ENCODE measurements at regions not wholly inside any gene's neighbourhood (a gene's known extent, or its start where the extent isn't known, plus 50 kb on each side); places are given as distances from the start of the nearest gene placed in this dataset.
"Not testable (repeated sequence)": the region's sequence is repeated elsewhere in the genome, so short reads cannot be mapped to it uniquely, and the experiment has no call there.

DNA sequence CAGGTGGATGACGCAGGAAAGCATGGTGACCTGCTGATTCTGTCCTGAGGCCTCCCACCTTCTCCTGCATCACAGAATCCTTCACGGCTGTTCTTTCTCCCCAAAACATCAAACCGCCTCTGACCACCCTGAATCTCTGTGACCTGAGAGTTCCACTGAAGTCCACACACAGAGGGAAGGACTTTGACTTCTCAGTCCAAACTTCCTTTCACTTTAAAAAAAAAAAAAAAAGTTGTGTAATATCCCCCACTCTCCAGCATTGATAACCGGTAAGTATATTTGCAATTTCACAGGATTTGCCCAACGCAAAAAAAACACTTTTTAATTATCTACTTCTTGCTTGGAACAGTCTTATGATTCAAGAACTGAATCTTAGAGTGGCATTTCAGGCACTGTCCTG lies 259.5 kb upstream of the IRS2 start:
- DNase-seq = no peak
- Mint-ChIP-seq H3K4me1 (no peaks in the 10 kb centered on the region), H3K36me3 (no peaks in the 10 kb centered on the region), H3K4me3 (no peak overlapping the region), H3K27me3 (peaks cover 0 to 19% (median 7%) of the 10 kb centered on the region in 5 donors), H3K9me3 (peaks cover 0 to 5% (median 0%) of the 10 kb centered on the region in 11 donors), H3K27ac (no peak overlapping the region)
- CTCF ChIA-PET = no interaction called here
- H3K27me3 ChIP-seq (ENCODE audit: control insufficient read depth in 2 of 2, insufficient read depth in 2 of 2, low read length in 2 of 2) = no peaks in the 10 kb centered on the region
- ATAC-seq = no peak
- intact Hi-C loops (cut with micrococcal nuclease) = no loop called here
- no peaks in the 10 kb centered on the region for H3K9me3 ChIP-seq (ENCODE audit: control insufficient read depth in 2 of 3, low read length in 3 of 3)
- POLR2A ChIA-PET = no interaction called here
- no peak overlapping the region for H3K27ac ChIP-seq (ENCODE audit: low read depth, low read length)
- H3K4me1 ChIP-seq (ENCODE audit: control insufficient read depth in 2 of 2, insufficient read depth in 2 of 2, low read length in 2 of 2) = no peaks in the 10 kb centered on the region
- no peaks in the 10 kb centered on the region for H3K36me3 ChIP-seq (ENCODE audit: control insufficient read depth in 2 of 3, insufficient read depth in 3 of 3, low read length in 3 of 3)
- no peak overlapping the region for H3K4me3 ChIP-seq (ENCODE audit: low read length)

DNA sequence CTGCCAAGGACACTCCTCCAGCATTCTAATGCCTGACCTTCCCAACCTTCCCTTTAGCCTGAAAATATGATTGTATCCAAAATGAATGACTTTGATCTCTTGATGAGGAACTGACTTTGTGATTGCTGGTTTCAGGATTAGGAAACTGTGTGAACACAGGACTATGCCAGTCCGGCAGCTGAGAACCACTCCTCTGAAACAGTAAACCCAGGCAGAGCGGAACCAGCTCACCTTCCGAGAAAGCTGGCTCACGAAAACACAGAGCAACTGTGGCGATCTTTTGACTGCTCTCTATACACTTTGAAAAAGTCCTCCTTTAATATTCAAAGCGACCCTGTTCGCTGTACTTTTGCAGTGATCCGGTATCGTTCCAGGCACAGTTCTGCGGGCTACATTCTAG lies 258.8 kb upstream of the IRS2 start:
- no peak overlapping the region for H3K27ac ChIP-seq (ENCODE audit: low read depth, low read length)
- ATAC-seq (no peak), DNase-seq (no peak)
- CTCF ChIA-PET = no interaction called here
- intact Hi-C loops (cut with micrococcal nuclease) = no loop called here
- no peaks in the 10 kb centered on the region for H3K27me3 ChIP-seq (ENCODE audit: control insufficient read depth in 2 of 2, insufficient read depth in 2 of 2, low read length in 2 of 2)
- POLR2A ChIA-PET = no interaction called here
- Mint-ChIP-seq H3K27me3 (peaks cover 0 to 19% (median 7%) of the 10 kb centered on the region in 5 donors), H3K9me3 (peaks cover 0 to 5% (median 0%) of the 10 kb centered on the region in 11 donors), H3K36me3 (no peaks in the 10 kb centered on the region), H3K4me3 (no peak overlapping the region), H3K27ac (no peak overlapping the region), H3K4me1 (no peaks in the 10 kb centered on the region)
- no peaks in the 10 kb centered on the region for H3K36me3 ChIP-seq (ENCODE audit: control insufficient read depth in 2 of 3, insufficient read depth in 3 of 3, low read length in 3 of 3)
- H3K4me1 ChIP-seq (ENCODE audit: control insufficient read depth in 2 of 2, insufficient read depth in 2 of 2, low read length in 2 of 2) = no peaks in the 10 kb centered on the region
- no peaks in the 10 kb centered on the region for H3K9me3 ChIP-seq (ENCODE audit: control insufficient read depth in 2 of 3, low read length in 3 of 3)
- no peak overlapping the region for H3K4me3 ChIP-seq (ENCODE audit: low read length)

DNA sequence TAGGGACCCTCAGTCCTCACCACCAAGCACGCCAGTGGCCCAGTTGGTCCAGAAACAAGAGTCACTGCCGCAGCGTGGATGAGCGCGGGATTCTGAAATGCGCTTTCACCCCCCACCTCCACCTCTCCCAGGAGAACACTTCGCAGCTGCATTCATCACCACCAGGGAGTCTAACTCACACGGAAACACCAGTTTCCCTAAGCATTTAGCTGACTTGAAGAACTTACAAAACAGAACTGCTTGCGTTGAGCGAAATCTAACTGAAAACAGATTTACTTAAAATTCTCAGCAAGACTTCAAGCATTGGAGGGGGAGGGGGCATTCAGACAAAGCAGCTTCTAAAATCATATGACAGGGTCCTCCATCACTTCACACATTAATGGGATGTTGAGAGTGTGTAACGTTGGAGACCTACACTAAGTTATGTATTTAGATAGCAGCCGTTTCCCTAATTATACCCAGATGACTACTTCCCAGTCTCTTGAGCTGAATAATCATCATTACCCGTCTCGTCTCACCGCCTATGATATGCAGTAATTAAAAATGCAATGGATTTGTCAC lies 258.2 kb upstream of the IRS2 start:
- Mint-ChIP-seq H3K27ac (no peak overlapping the region), H3K4me3 (no peak overlapping the region), H3K27me3 (peaks cover 0 to 19% (median 7%) of the 10 kb centered on the region in 5 donors), H3K9me3 (peaks cover 0 to 5% (median 0%) of the 10 kb centered on the region in 11 donors), H3K4me1 (no peaks in the 10 kb centered on the region), H3K36me3 (no peaks in the 10 kb centered on the region)
- DNase-seq (no peak), ATAC-seq (no peak)
- H3K36me3 ChIP-seq (ENCODE audit: control insufficient read depth in 2 of 3, insufficient read depth in 3 of 3, low read length in 3 of 3) = no peaks in the 10 kb centered on the region
- CTCF ChIA-PET = no interaction called here
- H3K4me1 ChIP-seq (ENCODE audit: control insufficient read depth in 2 of 2, insufficient read depth in 2 of 2, low read length in 2 of 2) = no peaks in the 10 kb centered on the region
- no peaks in the 10 kb centered on the region for H3K27me3 ChIP-seq (ENCODE audit: control insufficient read depth in 2 of 2, insufficient read depth in 2 of 2, low read length in 2 of 2)
- POLR2A ChIA-PET = no interaction called here
- H3K4me3 ChIP-seq (ENCODE audit: low read length) = no peak overlapping the region
- no peaks in the 10 kb centered on the region for H3K9me3 ChIP-seq (ENCODE audit: control insufficient read depth in 2 of 3, low read length in 3 of 3)
- intact Hi-C loops (cut with micrococcal nuclease) = no loop called here
- H3K27ac ChIP-seq (ENCODE audit: low read depth, low read length) = no peak overlapping the region

DNA sequence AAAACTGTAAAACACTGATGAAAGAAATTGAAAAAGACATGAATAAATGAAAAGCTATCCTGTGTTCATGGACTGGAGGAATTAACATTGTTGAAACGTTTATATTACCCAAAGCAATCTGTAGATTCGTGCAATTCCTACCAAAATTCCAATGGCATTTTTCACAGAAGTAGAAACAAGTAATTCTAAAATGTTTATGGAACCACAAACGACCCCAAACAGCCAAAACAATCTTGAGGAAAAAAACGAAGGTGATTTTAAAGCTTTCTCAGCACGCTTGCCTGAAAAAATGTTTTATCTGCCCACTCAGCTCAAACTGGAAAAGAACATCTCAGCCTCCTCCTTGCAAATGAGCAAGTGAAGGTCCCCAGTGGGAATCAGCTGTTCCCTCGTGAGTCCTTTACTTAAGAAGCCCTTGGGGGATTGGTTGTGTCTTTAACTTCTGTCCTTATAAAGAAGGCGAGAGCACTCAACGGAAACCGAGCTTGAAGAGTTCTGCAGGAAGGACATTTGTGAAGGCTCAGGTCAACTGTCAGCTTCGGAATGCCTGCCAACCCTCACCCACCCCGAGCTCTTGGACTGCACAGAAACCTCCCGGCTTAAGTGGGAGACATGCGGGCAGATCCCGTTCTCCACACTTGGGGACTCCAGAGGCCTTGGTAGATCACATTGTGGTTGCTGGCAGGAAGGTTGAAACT lies 256.0 kb upstream of the IRS2 start:
- Histone ChIP-seq H3K4me1 (ENCODE audit: control insufficient read depth in 2 of 2, insufficient read depth in 2 of 2, low read length in 2 of 2) (no peaks in the 10 kb centered on the region), H3K36me3 (ENCODE audit: control insufficient read depth in 2 of 3, insufficient read depth in 3 of 3, low read length in 3 of 3) (no peaks in the 10 kb centered on the region), H3K27me3 (ENCODE audit: control insufficient read depth in 2 of 2, insufficient read depth in 2 of 2, low read length in 2 of 2) (no peaks in the 10 kb centered on the region), H3K27ac (ENCODE audit: low read depth, low read length) (no peak overlapping the region), H3K9me3 (ENCODE audit: control insufficient read depth in 2 of 3, low read length in 3 of 3) (no peaks in the 10 kb centered on the region), H3K4me3 (ENCODE audit: low read length) (no peak overlapping the region)
- no peaks in the 10 kb centered on the region for H3K4me1 Mint-ChIP-seq
- ATAC-seq (no peak), DNase-seq (no peak)
- no peak overlapping the region for H3K4me3 Mint-ChIP-seq
- peaks cover 4 to 19% (median 10%) of the 10 kb centered on the region in 5 donors for H3K27me3 Mint-ChIP-seq
- no peak overlapping the region for H3K27ac Mint-ChIP-seq
- no peaks in the 10 kb centered on the region for H3K36me3 Mint-ChIP-seq
- CTCF ChIA-PET = no interaction called here
- H3K9me3 Mint-ChIP-seq = peaks cover 0 to 6% (median 2%) of the 10 kb centered on the region in 11 donors
- intact Hi-C loops (cut with micrococcal nuclease) = no loop called here
- POLR2A ChIA-PET = no interaction called here

DNA sequence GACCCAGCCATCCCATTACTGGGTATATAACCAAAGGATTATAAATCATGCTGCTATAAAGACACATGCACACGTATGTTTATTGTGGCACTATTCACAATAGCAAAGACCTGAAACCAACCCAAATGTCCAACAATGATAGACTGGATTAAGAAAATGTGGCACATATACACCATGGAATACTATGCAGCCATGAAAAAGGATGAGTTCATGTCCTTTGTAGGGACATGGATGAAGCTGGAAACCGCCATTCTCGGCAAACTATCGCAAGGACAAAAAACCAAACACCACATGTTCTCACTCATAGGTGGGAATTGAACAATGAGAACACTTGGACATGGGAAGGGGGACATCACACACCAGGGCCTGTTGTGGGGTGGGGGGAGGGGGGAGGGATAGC lies 255.3 kb upstream of the IRS2 start:
- POLR2A ChIA-PET; DNase-seq; H3K27me3 ChIP-seq (ENCODE audit: control insufficient read depth in 2 of 2, insufficient read depth in 2 of 2, low read length in 2 of 2); H3K36me3 ChIP-seq (ENCODE audit: control insufficient read depth in 2 of 3, insufficient read depth in 3 of 3, low read length in 3 of 3); H3K4me1 Mint-ChIP-seq; H3K9me3 Mint-ChIP-seq; CTCF ChIA-PET; H3K4me3 ChIP-seq (ENCODE audit: low read length); H3K27ac ChIP-seq (ENCODE audit: low read depth, low read length); H3K36me3 Mint-ChIP-seq; ATAC-seq; intact Hi-C loops (cut with micrococcal nuclease); H3K27ac Mint-ChIP-seq; H3K4me1 ChIP-seq (ENCODE audit: control insufficient read depth in 2 of 2, insufficient read depth in 2 of 2, low read length in 2 of 2); H3K4me3 Mint-ChIP-seq; H3K9me3 ChIP-seq (ENCODE audit: control insufficient read depth in 2 of 3, low read length in 3 of 3): not testable (repeated sequence)
- peaks cover 4 to 20% (median 10%) of the 10 kb centered on the region in 5 donors for H3K27me3 Mint-ChIP-seq

DNA sequence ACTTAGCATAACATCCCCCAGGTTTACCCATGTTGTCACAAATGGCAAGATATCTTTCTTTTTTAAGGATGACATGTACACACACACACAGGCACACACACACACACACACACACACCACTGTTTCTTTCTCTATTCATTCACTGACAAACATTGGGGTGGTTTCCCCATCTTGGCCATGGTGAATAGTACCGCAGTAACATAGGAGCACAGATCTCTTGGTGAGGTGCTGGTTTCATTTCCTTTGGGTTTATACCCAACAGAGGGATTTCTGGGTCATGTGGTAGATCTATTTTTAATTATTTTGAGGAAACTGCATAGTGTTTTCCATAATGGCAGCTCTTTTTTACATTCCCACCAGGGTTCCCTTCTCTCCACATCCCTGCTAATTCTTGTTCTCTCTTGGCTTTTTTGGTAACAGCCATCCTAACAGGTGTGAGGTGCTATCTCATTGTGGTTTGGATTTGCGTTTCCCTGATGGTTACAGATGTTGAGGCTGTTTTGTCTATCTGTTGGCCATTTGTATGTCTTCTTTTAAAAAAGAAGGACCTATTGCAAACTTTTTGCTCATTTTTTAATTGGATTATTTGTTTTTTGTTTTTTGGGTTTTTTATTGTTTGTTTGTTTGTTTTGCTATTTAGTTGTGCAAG lies 251.7 kb upstream of the IRS2 start:
- Mint-ChIP-seq H3K4me3 (no peak overlapping the region), H3K4me1 (no peaks in the 10 kb centered on the region), H3K9me3 (peaks cover 0 to 6% (median 2%) of the 10 kb centered on the region in 11 donors), H3K27ac (no peak overlapping the region), H3K36me3 (no peaks in the 10 kb centered on the region), H3K27me3 (peaks cover 6 to 17% (median 10%) of the 10 kb centered on the region in 5 donors)
- no peaks in the 10 kb centered on the region for H3K36me3 ChIP-seq (ENCODE audit: control insufficient read depth in 2 of 3, insufficient read depth in 3 of 3, low read length in 3 of 3)
- H3K27me3 ChIP-seq (ENCODE audit: control insufficient read depth in 2 of 2, insufficient read depth in 2 of 2, low read length in 2 of 2) = no peaks in the 10 kb centered on the region
- no peak for DNase-seq
- no peak overlapping the region for H3K4me3 ChIP-seq (ENCODE audit: low read length)
- ATAC-seq = no peak
- H3K4me1 ChIP-seq (ENCODE audit: control insufficient read depth in 2 of 2, insufficient read depth in 2 of 2, low read length in 2 of 2) = no peaks in the 10 kb centered on the region
- ChIA-PET POLR2A (no interaction called here), CTCF (no interaction called here)
- no peaks in the 10 kb centered on the region for H3K9me3 ChIP-seq (ENCODE audit: control insufficient read depth in 2 of 3, low read length in 3 of 3)
- H3K27ac ChIP-seq (ENCODE audit: low read depth, low read length) = no peak overlapping the region
- intact Hi-C loops (cut with micrococcal nuclease) = no loop called here

DNA sequence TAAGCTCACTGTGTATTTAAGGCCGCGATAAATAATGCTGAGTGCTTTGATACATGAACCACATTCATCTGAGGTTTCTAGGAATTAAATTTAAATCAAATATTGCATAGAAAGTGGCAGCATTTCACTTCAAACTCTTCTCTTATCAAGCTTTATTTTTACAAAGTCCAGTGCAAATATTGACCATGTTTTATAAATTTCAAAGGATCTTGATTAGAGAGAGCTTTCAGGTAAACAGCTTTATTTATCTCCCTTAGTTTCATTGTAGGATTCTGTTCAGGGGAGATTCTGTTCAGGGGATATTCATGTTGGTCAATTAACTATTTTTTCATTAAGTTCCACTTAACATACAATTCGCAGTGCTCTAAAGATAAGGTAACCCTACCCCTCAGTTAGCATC lies 249.7 kb upstream of the IRS2 start:
- Histone ChIP-seq H3K36me3 (ENCODE audit: control insufficient read depth in 2 of 3, insufficient read depth in 3 of 3, low read length in 3 of 3) (no peaks in the 10 kb centered on the region), H3K27ac (ENCODE audit: low read depth, low read length) (no peak overlapping the region), H3K9me3 (ENCODE audit: control insufficient read depth in 2 of 3, low read length in 3 of 3) (no peaks in the 10 kb centered on the region), H3K27me3 (ENCODE audit: control insufficient read depth in 2 of 2, insufficient read depth in 2 of 2, low read length in 2 of 2) (no peaks in the 10 kb centered on the region), H3K4me1 (ENCODE audit: control insufficient read depth in 2 of 2, insufficient read depth in 2 of 2, low read length in 2 of 2) (no peaks in the 10 kb centered on the region), H3K4me3 (ENCODE audit: low read length) (no peak overlapping the region)
- Mint-ChIP-seq H3K27me3 (peaks cover 6 to 17% (median 10%) of the 10 kb centered on the region in 5 donors), H3K36me3 (no peaks in the 10 kb centered on the region), H3K4me3 (no peak overlapping the region), H3K9me3 (peaks cover 0 to 6% (median 2%) of the 10 kb centered on the region in 11 donors), H3K27ac (no peak overlapping the region), H3K4me1 (no peaks in the 10 kb centered on the region)
- intact Hi-C loops (cut with micrococcal nuclease) = no loop called here
- ATAC-seq = no peak
- ChIA-PET CTCF (no interaction called here), POLR2A (no interaction called here)
- no peak for DNase-seq
